ENCODE measurements at regions not wholly inside any gene's neighbourhood (a gene's known extent, or its start where the extent isn't known, plus 50 kb on each side); places are given as distances from the start of the nearest gene placed in this dataset.

DNA sequence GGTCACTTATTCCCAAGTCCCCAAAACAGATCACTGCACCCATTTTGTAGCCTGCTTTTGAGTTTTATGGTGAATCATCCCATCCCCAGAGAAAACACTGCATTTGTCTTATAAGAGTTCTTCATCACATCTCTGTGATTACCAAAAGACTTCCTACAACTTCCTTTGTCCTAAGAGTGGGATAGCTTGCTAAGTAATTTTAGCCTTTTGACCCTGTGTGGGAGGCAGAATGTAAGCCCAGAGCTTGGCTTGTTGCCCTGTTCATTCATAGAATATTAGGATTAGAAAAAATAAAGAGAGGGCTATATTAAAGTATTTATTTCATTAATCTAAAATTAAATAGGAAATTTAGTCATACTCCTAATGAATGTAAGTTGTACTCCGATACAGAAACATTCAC is 213.3 kb downstream of the MZT1 start:
- intact Hi-C loops (cut with micrococcal nuclease; ENCODE audit: unreplicated experiment): no loop called here
- no peak for ATAC-seq
- CTCF ChIA-PET (ENCODE audit: low intra/inter-chr PET ratio, low total read pairs): no interaction called here

DNA sequence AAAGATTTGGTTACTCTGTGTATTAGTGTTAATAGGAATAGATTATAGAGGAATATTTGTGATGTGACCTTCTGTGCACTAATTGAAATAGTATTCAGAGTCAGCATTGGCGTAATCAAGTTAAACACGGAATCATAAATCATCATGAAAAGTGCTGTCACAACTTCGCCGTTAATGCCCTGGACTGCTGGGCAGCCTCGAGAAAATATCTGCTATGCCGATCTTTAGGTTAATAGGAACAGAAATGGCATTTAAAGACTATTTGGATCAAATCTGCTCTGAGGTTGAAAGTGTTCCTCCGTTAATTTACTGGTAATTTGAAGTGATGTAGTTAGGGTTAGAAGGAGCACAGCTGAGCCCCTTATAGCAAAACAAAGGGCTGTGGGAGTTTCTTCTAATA is 219.0 kb downstream of the MZT1 start:
- CTCF ChIA-PET (ENCODE audit: low intra/inter-chr PET ratio, low total read pairs): no interaction called here
- BruUV-seq (replicated peaks): no TSS peak
- intact Hi-C loops (cut with micrococcal nuclease; ENCODE audit: unreplicated experiment) (loop anchor here (5.0 kb wide), 1 partner anchor 49 kb away; no protein-coding TSS in a partner anchor), in situ Hi-C loops (cut with HindIII; ENCODE audit: extremely low pct_ligation_motif_present, low pct_unique_long_range_greater_than_20kb) (no loop called here)
- no peaks in the 10 kb centered on the region for H3K9me3 ChIP-seq (ENCODE audit: low read length)
- no peaks in the 10 kb centered on the region for H3K79me2 ChIP-seq (ENCODE audit: insufficient read depth, low read length)
- no peak overlapping the region for H2AFZ ChIP-seq (ENCODE audit: low read length)
- no peak overlapping the region for H3K27ac ChIP-seq (ENCODE audit: extremely low read length, insufficient read depth, low read length)
- ATAC-seq: no peak
- H3K27me3 ChIP-seq (ENCODE audit: control insufficient read depth in 1 of 2, insufficient read depth in 2 of 2, low read length in 2 of 2): no peaks in the 10 kb centered on the region
- H3K4me2 ChIP-seq (ENCODE audit: low read depth, low read length): no peak overlapping the region; the same call in 1 of the 2 replicates
- no peak for FAIRE-seq
- H3K4me1 ChIP-seq (ENCODE audit: insufficient read depth, low read length): peaks cover 35% of the 10 kb centered on the region
- H3K36me3 ChIP-seq (replicated peaks in 1 of 2; ENCODE audit: control insufficient read depth in 1 of 2, insufficient read depth in 2 of 2, low read length in 2 of 2): no peaks in the 10 kb centered on the region
- POLR2A ChIA-PET: no interaction called here
- no peak overlapping the region for H3K9ac ChIP-seq (ENCODE audit: insufficient read depth, low read depth, low read length)
- DNase-seq (ENCODE audit: low spot score): no peak
- H3K4me3 ChIP-seq (replicated peaks in 1 of 3; ENCODE audit: insufficient read depth in 1 of 3, low read depth in 2 of 3, low read length in 3 of 3): no peak overlapping the region
- 40% methylated on average over 7 of the region's 7 CpGs for WGBS (ENCODE audit: low lambda C conversion rate)
- no peaks in the 10 kb centered on the region for H4K20me1 ChIP-seq (ENCODE audit: insufficient read depth, low read length)
- TF ChIP-seq, protein P1, sequence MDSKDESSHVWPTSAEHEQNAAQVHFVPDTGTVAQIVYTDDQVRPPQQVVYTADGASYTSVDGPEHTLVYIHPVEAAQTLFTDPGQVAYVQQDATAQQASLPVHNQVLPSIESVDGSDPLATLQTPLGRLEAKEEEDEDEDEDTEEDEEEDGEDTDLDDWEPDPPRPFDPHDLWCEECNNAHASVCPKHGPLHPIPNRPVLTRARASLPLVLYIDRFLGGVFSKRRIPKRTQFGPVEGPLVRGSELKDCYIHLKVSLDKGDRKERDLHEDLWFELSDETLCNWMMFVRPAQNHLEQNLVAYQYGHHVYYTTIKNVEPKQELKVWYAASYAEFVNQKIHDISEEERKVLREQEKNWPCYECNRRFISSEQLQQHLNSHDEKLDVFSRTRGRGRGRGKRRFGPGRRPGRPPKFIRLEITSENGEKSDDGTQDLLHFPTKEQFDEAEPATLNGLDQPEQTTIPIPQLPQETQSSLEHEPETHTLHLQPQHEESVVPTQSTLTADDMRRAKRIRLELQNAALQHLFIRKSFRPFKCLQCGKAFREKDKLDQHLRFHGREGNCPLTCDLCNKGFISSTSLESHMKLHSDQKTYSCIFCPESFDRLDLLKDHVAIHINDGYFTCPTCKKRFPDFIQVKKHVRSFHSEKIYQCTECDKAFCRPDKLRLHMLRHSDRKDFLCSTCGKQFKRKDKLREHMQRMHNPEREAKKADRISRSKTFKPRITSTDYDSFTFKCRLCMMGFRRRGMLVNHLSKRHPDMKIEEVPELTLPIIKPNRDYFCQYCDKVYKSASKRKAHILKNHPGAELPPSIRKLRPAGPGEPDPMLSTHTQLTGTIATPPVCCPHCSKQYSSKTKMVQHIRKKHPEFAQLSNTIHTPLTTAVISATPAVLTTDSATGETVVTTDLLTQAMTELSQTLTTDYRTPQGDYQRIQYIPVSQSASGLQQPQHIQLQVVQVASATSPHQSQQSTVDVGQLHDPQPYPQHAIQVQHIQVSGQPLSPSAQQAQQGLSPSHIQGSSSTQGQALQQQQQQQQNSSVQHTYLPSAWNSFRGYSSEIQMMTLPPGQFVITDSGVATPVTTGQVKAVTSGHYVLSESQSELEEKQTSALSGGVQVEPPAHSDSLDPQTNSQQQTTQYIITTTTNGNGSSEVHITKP (CRISPR knock-in tag; IDR thresholded peaks at IDR 0.05; ENCODE audit: low read depth): no peak
- TF ChIP-seq, protein P2, sequence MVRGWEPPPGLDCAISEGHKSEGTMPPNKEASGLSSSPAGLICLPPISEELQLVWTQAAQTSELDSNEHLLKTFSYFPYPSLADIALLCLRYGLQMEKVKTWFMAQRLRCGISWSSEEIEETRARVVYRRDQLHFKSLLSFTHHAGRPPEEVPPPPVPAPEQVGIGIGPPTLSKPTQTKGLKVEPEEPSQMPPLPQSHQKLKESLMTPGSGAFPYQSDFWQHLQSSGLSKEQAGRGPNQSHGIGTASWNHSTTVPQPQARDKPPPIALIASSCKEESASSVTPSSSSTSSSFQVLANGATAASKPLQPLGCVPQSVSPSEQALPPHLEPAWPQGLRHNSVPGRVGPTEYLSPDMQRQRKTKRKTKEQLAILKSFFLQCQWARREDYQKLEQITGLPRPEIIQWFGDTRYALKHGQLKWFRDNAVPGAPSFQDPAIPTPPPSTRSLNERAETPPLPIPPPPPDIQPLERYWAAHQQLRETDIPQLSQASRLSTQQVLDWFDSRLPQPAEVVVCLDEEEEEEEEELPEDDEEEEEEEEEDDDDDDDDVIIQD (CRISPR knock-in tag; IDR thresholded peaks at IDR 0.05; ENCODE audit: low read depth): no peak
- TF ChIP-seq HES4 (CRISPR knock-in tag; IDR thresholded peaks at IDR 0.05; ENCODE audit: borderline replicate concordance) (no peak), YEATS2 (CRISPR knock-in tag; IDR thresholded peaks at IDR 0.05; ENCODE audit: borderline replicate concordance) (no peak), SETDB1 (CRISPR knock-in tag; IDR thresholded peaks at IDR 0.05; ENCODE audit: borderline replicate concordance) (no peak), ZNF737 (CRISPR knock-in tag; IDR thresholded peaks at IDR 0.05; ENCODE audit: borderline replicate concordance) (no peak)

More for the DNA sequence above, 213.3 kb downstream of the MZT1 start:
- Histone ChIP-seq H3K9me3 (ENCODE audit: low read length) (no peaks in the 10 kb centered on the region), H2AFZ (ENCODE audit: low read length) (no peak overlapping the region), H3K4me3 (replicated peaks in 1 of 3; ENCODE audit: insufficient read depth in 1 of 3, low read depth in 2 of 3, low read length in 3 of 3) (no peak overlapping the region), H3K4me2 (ENCODE audit: low read depth, low read length) (no peak overlapping the region), H4K20me1 (ENCODE audit: insufficient read depth, low read length) (no peaks in the 10 kb centered on the region), H3K27me3 (ENCODE audit: control insufficient read depth in 1 of 2, insufficient read depth in 2 of 2, low read length in 2 of 2) (no peaks in the 10 kb centered on the region), H3K27ac (ENCODE audit: extremely low read length, insufficient read depth, low read length) (no peak overlapping the region), H3K9ac (ENCODE audit: insufficient read depth, low read depth, low read length) (no peak overlapping the region), H3K79me2 (ENCODE audit: insufficient read depth, low read length) (no peaks in the 10 kb centered on the region), H3K36me3 (replicated peaks in 1 of 2; ENCODE audit: control insufficient read depth in 1 of 2, insufficient read depth in 2 of 2, low read length in 2 of 2) (no peaks in the 10 kb centered on the region), H3K4me1 (ENCODE audit: insufficient read depth, low read length) (no peaks in the 10 kb centered on the region)
- no peak for DNase-seq (ENCODE audit: low spot score)
- in situ Hi-C loops (cut with HindIII; ENCODE audit: extremely low pct_ligation_motif_present, low pct_unique_long_range_greater_than_20kb): no loop called here
- BruUV-seq (replicated peaks): no TSS peak
- 0% methylated on average over 1 of the region's 1 CpG for WGBS (ENCODE audit: low lambda C conversion rate)
- POLR2A ChIA-PET: no interaction called here
- no peak for FAIRE-seq
- TF ChIP-seq SMAD3 (CRISPR knock-in tag; IDR thresholded peaks at IDR 0.05): no peak
- no peak for TF ChIP-seq ZNF235 (CRISPR knock-in tag; IDR thresholded peaks at IDR 0.05; ENCODE audit: borderline replicate concordance)
- no peak for TF ChIP-seq NR2F2 (IDR thresholded peaks at IDR 0.05; ENCODE audit: borderline replicate concordance, low read depth)
- no peak for TF ChIP-seq ZNF484 (CRISPR knock-in tag; IDR thresholded peaks at IDR 0.05; ENCODE audit: borderline replicate concordance, low read depth)
- no peak for TF ChIP-seq ZNF713 (CRISPR knock-in tag; IDR thresholded peaks at IDR 0.05)
- TF ChIP-seq SIN3A (IDR thresholded peaks at IDR 0.05; ENCODE audit: borderline replicate concordance, low read depth, low read length): no peak
- TF ChIP-seq CSRNP1 (CRISPR knock-in tag; IDR thresholded peaks at IDR 0.05): no peak
